Mammary epithelial cell (primary cell): ENCODE measurements at regions not wholly inside any gene's neighbourhood (a gene's known extent, or its start where the extent isn't known, plus 50 kb on each side); places are given as distances from the start of the nearest gene placed in this dataset.

ENCODE experiments used
- CTCF ChIP-seq, 2 donors: IDR thresholded peaks in 1 of 2; conservative IDR thresholded peaks in 1 of 2; 2 replicates each; pipeline ENCODE4 v1.5.1; 2011 to 2012; ENCODE audit warnings: inconsistent platforms in 2 of 2, low read length in 2 of 2, mild to moderate bottlenecking in 2 of 2, control low read depth in 1 of 2, low read depth in 1 of 2; ENCODE audit not compliant: insufficient read depth in 1 of 2; ENCODE audit errors: extremely low read depth in 1 of 2
- EZH2 ChIP-seq: IDR thresholded peaks from 2 replicates; pipeline ENCODE4 v1.6.1; 2012; ENCODE audit warnings: low read length, inconsistent platforms, borderline replicate concordance

DNA sequence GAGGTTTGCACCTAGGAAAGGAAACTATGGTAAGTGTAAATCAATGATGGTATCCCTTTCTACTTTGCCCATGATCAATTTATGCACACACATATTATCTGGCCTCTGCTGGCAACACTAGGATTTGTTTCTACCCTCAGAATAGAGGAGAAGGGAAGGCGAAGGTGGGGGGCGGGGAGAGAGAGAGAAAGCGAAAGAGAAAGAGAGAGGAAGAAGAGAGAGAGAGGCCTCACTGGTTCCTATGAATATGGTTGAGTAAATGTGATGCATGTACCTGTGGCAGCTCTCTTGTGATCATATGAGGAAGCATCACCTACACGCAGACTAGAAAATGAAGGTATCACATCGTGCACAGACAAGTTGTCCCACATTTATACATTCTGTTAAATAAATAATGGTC is 882.0 kb upstream of the SLITRK6 start:
- TF ChIP-seq CTCF (conservative IDR thresholded peaks at IDR 0.05 in 1 of 2, IDR thresholded peaks at IDR 0.05 in 1 of 2; ENCODE audit: extremely low read depth in 1 of 2, insufficient read depth in 1 of 2, low read depth in 1 of 2, low read length in 2 of 2) (no peak), EZH2 (no peak)
